Activated gamma-delta T cell treated with Interleukin-2 at 50 U/mL for 16 hours (primary cell): ENCODE measurements at regions not wholly inside any gene's neighbourhood (a gene's known extent, or its start where the extent isn't known, plus 50 kb on each side); places are given as distances from the start of the nearest gene placed in this dataset.

Experiments used
- DNase-seq: peaks from one replicate; pipeline ENCODE4 v3.0.0-alpha.2; 2020

DNA sequence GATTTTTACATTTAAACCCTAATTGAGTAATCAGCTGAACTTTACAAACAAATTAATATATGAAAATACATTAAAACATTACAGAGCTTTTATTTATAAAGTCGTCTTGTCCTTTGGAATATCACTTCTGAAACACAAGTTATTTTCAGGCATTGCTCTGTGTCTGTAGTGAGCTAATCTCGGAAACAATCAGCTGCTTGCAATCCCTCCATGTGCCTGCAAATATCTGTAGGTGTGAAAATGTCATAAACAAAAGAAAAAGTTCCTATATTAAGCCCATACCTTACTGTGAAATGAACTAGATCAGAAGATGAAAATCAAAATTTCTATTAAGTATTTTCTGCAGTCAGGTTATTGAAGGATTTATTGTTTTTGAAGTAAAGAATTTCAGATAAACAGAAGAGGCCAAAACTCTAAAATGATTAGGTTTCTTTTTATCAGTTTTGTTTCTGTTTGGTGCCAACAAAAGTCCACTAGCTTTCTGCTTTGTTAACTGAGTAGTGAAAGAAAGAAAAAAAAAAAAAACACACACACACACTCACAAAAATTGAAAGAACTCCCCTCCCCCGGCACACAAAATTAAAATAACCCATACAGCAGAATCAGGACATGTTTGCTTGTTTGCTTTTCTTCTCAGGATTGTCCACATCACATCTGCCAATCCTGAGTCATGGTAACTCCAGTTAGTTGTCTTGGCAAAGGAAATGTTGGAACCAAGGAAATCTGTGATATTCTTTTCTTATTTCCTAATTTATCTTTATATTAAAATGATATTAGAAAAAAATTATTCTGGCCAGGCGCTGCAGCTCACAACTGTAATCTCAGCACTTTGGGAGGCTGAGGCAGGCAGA lies 627.0 kb upstream of the SLC39A10 start:
- no peak for DNase-seq

DNA sequence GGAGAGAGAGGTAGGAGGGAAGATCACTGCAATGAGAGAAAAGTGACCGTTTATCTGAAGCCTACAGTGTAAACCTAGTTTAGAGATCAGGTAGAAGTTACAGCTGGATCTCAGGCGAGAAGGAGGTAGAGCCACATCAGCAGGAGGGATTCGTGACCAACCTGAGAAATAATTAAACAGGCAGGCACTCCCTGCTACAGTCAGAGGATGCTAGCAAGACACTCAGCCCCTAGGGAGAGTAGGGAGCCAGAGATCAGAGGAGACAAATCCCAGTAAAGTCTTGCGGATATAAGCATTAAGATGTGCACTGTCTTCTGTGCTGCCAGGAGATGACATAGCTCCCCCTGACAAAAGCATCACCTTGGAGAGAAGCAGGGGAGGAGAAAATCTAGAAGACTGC lies 629.1 kb upstream of the SLC39A10 start:
- DNase-seq, result no peak

DNA sequence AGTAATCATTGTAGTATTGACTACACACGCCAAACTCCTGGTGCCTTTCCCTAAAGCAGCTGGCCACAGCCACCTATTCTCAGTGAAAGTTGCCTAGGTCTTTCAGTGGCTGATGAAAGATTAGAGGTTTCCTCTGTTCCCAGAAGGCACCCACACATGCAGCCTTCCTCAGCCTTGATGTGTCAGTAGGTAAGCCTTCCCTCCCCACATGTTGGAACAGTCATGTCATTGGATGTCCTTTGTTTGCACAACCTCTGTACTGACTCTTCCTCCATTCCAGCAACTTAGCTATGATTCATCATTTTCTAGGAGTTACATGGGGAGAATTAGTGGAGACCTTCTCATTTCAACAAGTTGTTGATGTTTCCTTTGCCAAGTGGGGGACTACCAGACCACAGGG lies 630.8 kb upstream of the SLC39A10 start:
- DNase-seq, result no peak

DNA sequence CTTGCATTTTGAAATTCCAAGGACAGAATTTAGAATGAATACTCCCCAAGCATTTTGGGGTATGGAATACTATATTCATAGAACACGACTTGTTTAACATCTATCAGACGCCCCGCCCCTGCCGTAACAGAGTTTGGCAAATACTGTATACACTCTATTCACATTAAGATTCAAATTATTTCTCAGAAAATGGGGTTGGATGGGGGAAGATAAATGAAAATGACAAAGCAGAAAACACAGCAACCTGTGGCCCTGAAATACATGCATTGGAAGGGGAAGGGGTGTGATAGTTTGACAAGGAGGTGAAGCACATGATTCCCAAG lies 634.6 kb upstream of the SLC39A10 start:
- DNase-seq, result no peak

- DNase-seq, result no peak
Observed at GRCh38 chr2:195021711-195022507, 635.1 kb upstream of the SLC39A10 start.

- DNase-seq, result no peak
Observed at GRCh38 chr2:195018462-195018861, 638.6 kb upstream of the SLC39A10 start.

GRCh38 chr2:195017890-195018289 lies 639.1 kb upstream of the SLC39A10 start:
- no peak for DNase-seq

GRCh38 chr2:195016841-195017240 lies 640.2 kb upstream of the SLC39A10 start:
- no peak for DNase-seq

- no peak for DNase-seq
Observed at GRCh38 chr2:195009202-195009601, 647.8 kb upstream of the SLC39A10 start.

GRCh38 chr2:195006856-195007255 lies 650.2 kb upstream of the SLC39A10 start:
- no peak for DNase-seq

- no peak for DNase-seq
Observed at GRCh38 chr2:195003881-195004471, 653.0 kb upstream of the SLC39A10 start.

- no peak for DNase-seq
Observed at GRCh38 chr2:195001924-195002323, 655.1 kb upstream of the SLC39A10 start.

- DNase-seq, result no peak
Observed at GRCh38 chr2:194999771-195000170, 657.3 kb upstream of the SLC39A10 start.

DNA sequence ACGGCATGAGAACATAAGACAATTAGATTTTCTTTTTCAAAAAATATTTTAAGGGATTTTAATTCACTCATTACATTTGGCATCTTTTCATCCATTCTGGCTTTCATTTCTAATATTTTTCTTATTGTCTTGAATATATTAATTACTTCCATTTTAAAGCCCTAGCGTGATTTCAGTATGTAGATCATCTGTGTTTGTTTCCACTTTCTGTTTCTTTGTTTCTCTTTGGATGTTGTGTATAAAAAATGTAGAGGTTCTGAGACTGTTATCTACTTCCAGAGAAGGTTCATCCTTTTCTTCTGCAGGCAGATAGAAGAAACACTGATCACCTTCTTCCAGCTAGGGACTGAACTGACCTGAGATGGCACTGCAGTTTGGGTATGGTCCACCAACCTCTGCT lies 664.4 kb upstream of the SLC39A10 start:
- DNase-seq, result no peak

- DNase-seq, result no peak
Observed at GRCh38 chr2:194985258-194985657, 671.8 kb upstream of the SLC39A10 start.

- DNase-seq, result no peak
Observed at GRCh38 chr2:194962254-194962653, 694.8 kb upstream of the SLC39A10 start.

DNA sequence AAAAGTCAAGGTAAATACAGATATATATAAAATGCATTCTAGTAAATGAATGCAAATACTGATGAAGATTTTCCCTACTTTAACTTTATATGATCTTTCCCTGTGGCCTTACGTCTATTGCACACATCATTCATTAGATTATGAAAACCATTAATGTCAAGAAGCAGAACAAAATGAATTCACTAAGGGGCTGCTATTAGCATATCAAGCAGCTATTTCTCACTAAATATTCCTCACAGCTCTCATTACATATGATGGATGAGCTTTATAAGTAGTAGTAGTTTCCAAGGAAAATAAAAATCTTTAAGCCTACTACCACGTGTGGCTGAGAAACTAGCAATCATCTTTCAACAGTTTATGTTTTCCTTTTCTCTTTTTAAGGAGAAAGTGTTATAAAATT lies 702.8 kb upstream of the SLC39A10 start:
- no peak for DNase-seq

DNA sequence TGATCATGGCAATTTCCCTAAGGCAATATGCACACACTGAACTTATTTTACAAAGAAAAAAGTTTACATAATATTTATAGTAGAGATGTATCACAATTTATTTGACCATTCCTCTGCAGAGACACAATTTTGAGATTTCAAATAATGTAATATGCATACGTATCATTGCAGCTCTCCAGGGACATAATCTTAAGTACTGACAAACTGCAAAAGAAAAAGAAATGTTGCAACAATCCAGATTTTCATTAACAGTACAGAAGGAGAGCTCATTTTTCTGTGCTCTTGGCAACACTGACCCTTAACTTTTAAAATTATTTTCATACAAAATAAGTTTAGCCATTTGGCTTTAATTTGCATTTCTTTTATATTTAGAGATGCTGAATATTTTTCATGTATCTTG lies 710.2 kb upstream of the SLC39A10 start:
- DNase-seq, result no peak

GRCh38 chr2:194938066-194938465 lies 719.0 kb upstream of the SLC39A10 start:
- no peak for DNase-seq

GRCh38 chr2:194927489-194927888 lies 729.5 kb upstream of the SLC39A10 start:
- DNase-seq, result no peak

GRCh38 chr2:194926873-194927272 lies 730.2 kb upstream of the SLC39A10 start:
- DNase-seq, result no peak

- no peak for DNase-seq
Observed at GRCh38 chr2:194925742-194926141, 731.3 kb upstream of the SLC39A10 start.

GRCh38 chr2:194917519-194917918 lies 739.5 kb upstream of the SLC39A10 start:
- no peak for DNase-seq

- DNase-seq, result no peak
Observed at GRCh38 chr2:194915485-194915884, 741.5 kb upstream of the SLC39A10 start.
